Epithelial cell of proximal tubule (primary cell): ENCODE measurements at regions not wholly inside any gene's neighbourhood (a gene's known extent, or its start where the extent isn't known, plus 50 kb on each side); places are given as distances from the start of the nearest gene placed in this dataset.

Source experiments
- DNase-seq: peaks from one replicate; pipeline ENCODE4 v3.0.0-alpha.2; 2011; ENCODE audit warnings: low read depth
- H3K4me3 ChIP-seq: 2 replicates; pipeline ENCODE4 v1.5.1; 2011; ENCODE audit warnings: low read depth, mild to moderate bottlenecking, low read length
- CTCF ChIP-seq: conservative IDR thresholded peaks from 2 replicates; pipeline ENCODE4 v1.5.1; 2012; ENCODE audit warnings: low read depth, mild to moderate bottlenecking, low read length

DNA sequence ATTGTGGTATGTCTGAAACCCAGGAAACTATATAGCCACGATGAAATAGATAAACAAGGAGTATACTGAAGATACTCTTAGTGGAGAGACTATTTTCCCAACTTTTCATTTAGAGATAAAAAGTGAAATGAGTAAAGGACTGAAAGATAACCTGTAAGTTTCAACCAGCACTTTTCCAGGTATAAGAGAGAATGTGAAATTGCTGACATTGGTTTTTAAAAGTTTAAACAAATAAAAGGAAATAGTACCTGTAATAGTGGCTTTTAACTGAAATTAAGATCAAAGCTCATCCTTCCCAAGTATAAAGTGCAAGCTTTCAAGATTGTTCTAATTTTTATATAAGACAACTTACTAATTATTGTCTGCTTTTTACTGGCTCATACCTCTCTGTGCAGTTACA, 130.2 kb upstream of the CCN2 start:
- TF ChIP-seq CTCF, result no peak
- no peak for DNase-seq
- H3K4me3 ChIP-seq, result no peak overlapping the region

DNA sequence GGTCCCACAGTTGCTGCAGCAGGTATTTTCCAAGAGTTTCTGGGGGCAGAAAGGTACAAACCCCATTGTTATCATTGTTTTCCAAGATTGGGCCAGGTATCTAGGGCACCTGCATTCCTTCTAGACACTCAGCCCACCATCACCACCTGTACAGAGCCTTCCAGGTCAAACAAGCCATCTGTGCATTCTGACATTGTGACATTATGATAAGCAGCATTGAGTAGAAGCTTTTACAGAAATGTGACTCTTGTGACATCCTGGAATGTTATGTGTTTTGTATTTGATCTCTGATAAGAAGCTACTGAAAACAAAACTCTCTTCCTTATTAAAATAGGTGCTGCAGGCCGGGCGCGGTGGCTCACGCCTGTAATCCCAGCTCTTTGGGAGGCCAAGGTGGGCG, 128.1 kb upstream of the CCN2 start:
- DNase-seq, result no peak
- no peak overlapping the region for H3K4me3 ChIP-seq
- no peak for TF ChIP-seq CTCF

GRCh38 chr6:132076452-132076851, 125.3 kb upstream of the CCN2 start:
- no peak for DNase-seq
- no peak for TF ChIP-seq CTCF
- no peak overlapping the region for H3K4me3 ChIP-seq

DNA sequence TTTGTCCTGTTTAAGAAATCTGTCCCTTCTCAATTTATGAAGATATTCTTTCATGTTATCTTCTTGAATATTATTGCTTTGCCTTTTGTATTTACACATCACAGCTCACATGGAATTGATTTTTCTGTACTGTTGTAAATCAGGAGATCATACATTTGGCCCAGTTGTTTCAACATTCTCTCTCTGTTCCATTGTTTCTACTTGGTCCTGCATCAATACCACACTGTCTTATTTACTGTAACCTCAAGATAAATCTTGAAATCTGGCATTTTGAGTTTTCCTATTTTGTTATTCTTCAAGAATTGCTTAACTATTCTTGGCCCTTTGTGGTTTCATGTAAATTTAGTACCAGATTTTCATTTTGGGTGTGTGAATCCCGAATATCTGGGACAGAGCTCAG, 121.7 kb upstream of the CCN2 start:
- no peak for DNase-seq
- TF ChIP-seq CTCF, result no peak
- H3K4me3 ChIP-seq, result no peak overlapping the region

GRCh38 chr6:132072271-132072670, 121.1 kb upstream of the CCN2 start:
- no peak for DNase-seq
- TF ChIP-seq CTCF, result no peak
- H3K4me3 ChIP-seq, result no peak overlapping the region

- TF ChIP-seq CTCF, result no peak
- H3K4me3 ChIP-seq, result no peak overlapping the region
- no peak for DNase-seq
These were observed 119.2 kb upstream of the CCN2 start for GRCh38 chr6:132070356-132070755.

DNA sequence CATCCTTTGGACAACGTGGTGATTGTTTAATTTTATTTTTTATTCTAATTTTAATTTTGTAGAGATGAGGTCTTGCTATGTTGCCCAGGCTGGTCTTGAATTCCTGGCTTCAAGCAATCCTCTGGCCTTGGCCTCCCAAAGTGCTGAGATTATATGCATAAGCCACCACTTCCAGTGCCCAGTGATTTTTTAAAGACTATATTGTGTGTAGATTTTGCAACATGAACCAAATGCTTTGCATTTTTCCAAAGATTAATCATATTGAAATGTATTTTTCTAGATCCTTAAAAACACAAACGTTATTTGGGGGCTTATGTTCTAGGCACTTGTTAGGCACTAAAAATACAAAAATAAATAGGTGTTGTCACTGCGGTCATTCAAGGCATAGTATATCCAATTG, 117.6 kb upstream of the CCN2 start:
- DNase-seq, result no peak
- H3K4me3 ChIP-seq, result no peak overlapping the region
- no peak for TF ChIP-seq CTCF
